HFFc6 (cell line): ENCODE measurements at regions not wholly inside any gene's neighbourhood (a gene's known extent, or its start where the extent isn't known, plus 50 kb on each side); places are given as distances from the start of the nearest gene placed in this dataset.

ENCODE experiments used
- DNase-seq: peaks from one replicate; pipeline ENCODE4 v3.0.0-alpha.2; 2018
- H3K27ac Mint-ChIP-seq: 2 replicates; pipeline ENCODE4 v1.8.0; 2020; ENCODE audit warnings: mild to moderate bottlenecking, mixed read lengths
- H3K27me3 Mint-ChIP-seq: 2 replicates; pipeline ENCODE4 v1.8.0; 2021; ENCODE audit warnings: mild to moderate bottlenecking, moderate library complexity, mixed read lengths; ENCODE audit not compliant: insufficient read depth
- H3K36me3 Mint-ChIP-seq: 2 replicates; pipeline ENCODE4 v1.8.0; 2021; ENCODE audit warnings: low read depth, mixed read lengths
- H3K4me1 Mint-ChIP-seq: 2 replicates; pipeline ENCODE4 v1.8.0; 2020; ENCODE audit warnings: low read depth, mixed read lengths
- H3K4me3 Mint-ChIP-seq: 2 replicates; pipeline ENCODE4 v1.8.0; 2020; ENCODE audit warnings: mild to moderate bottlenecking, moderate library complexity, mixed read lengths
- H3K9me3 Mint-ChIP-seq: 2 replicates; pipeline ENCODE4 v1.8.0; 2020; ENCODE audit warnings: mild to moderate bottlenecking, mixed read lengths
- TF ChIP-seq, protein P1 (sequence below): fragments of 200-600 bp; sonication (generic); IDR thresholded peaks from 2 replicates; pipeline ENCODE4 v1.5.0; 2021; ENCODE audit warnings: antibody characterized with exemption, mild to moderate bottlenecking

DNA sequence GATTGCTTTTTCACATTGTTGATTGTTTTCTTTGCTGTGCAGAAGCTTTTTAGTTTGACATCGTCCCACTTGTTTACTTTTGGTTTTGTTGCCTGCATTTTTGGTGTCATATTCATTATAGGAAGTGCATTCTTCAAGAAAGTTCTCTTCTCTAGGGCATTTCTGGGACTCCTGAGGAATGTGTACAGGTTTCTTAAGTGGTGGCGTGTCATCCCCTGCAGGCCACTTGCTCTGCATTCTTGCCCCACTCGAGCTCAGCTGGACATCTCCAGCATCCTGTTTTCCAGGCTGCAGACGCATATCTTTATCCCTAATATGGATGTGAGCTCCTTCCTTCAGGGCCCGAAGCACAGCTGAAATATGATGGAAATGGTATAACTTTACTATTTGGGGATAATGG is 255.6 kb upstream of the HABP2 start:
- TF ChIP-seq, protein P1, sequence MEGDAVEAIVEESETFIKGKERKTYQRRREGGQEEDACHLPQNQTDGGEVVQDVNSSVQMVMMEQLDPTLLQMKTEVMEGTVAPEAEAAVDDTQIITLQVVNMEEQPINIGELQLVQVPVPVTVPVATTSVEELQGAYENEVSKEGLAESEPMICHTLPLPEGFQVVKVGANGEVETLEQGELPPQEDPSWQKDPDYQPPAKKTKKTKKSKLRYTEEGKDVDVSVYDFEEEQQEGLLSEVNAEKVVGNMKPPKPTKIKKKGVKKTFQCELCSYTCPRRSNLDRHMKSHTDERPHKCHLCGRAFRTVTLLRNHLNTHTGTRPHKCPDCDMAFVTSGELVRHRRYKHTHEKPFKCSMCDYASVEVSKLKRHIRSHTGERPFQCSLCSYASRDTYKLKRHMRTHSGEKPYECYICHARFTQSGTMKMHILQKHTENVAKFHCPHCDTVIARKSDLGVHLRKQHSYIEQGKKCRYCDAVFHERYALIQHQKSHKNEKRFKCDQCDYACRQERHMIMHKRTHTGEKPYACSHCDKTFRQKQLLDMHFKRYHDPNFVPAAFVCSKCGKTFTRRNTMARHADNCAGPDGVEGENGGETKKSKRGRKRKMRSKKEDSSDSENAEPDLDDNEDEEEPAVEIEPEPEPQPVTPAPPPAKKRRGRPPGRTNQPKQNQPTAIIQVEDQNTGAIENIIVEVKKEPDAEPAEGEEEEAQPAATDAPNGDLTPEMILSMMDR = peak; percentile 20; the same call in 1 of the 2 replicates
- H3K36me3 Mint-ChIP-seq = no peaks in the 10 kb centered on the region
- H3K27ac Mint-ChIP-seq = peak overlapping the region; percentile 20; the same call in 1 of the 2 replicates
- DNase-seq = peak; percentile 64
- no peaks in the 10 kb centered on the region for H3K9me3 Mint-ChIP-seq
- peak overlapping the region; percentile 68 for H3K4me3 Mint-ChIP-seq
- peaks cover 3% of the 10 kb centered on the region; the same call in 1 of the 2 replicates for H3K27me3 Mint-ChIP-seq
- peaks cover 29% of the 10 kb centered on the region for H3K4me1 Mint-ChIP-seq

- DNase-seq = no peak
- H3K36me3 Mint-ChIP-seq = no peaks in the 10 kb centered on the region
- H3K9me3 Mint-ChIP-seq = no peaks in the 10 kb centered on the region
- TF ChIP-seq, protein P1 = no peak
- H3K27me3 Mint-ChIP-seq = peaks cover 3% of the 10 kb centered on the region; the same call in 1 of the 2 replicates
- no peak overlapping the region for H3K4me3 Mint-ChIP-seq
- H3K4me1 Mint-ChIP-seq = peaks cover 29% of the 10 kb centered on the region
- H3K27ac Mint-ChIP-seq = no peak overlapping the region
Measured at GRCh38 chr10:113298616-113299015, 254.2 kb upstream of the HABP2 start.

DNA sequence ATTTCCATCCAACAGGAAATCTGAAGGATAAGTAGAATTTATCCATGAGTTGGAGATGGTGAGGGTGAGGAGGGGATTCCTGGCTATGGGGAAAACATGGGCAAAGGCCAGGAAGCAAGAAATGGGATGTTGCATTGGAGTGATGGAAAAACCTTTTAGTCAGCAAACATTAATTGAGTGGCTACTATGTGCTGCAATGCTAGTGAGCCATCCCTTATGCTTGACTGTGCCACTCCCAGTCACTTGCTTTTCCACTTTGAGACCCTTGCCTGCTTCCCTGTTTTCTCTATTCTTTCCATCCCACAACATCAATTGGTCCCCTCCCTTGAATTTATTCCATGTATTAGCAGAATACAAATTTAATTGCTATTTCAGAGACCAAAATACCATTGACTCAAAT is 252.7 kb upstream of the HABP2 start:
- Mint-ChIP-seq H3K27me3 (peaks cover 3% of the 10 kb centered on the region; the same call in 1 of the 2 replicates), H3K9me3 (no peaks in the 10 kb centered on the region), H3K4me3 (no peak overlapping the region), H3K27ac (no peak overlapping the region), H3K36me3 (no peaks in the 10 kb centered on the region), H3K4me1 (peaks cover 29% of the 10 kb centered on the region)
- TF ChIP-seq, protein P1 = no peak
- DNase-seq = no peak

DNA sequence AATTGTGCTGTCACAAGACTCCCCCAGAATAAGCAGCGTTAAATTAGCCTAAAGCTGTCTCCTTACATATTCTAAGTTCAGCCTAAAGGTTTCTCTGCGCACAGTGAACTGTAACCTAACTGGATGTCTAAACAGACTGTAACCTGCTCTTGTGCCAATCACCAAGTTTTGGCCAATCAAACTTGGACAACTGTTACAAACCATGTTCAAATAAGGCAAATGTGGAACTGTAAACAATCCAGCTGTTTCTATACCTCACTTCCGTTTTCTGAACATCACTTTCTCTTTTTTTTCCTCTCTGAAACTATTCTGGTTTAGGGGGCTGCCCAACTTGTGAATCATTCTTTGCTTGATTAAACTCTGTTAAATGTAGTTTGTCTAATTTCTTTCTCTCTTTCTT is 252.2 kb upstream of the HABP2 start:
- Mint-ChIP-seq H3K27me3 (peaks cover 3% of the 10 kb centered on the region; the same call in 1 of the 2 replicates), H3K9me3 (no peaks in the 10 kb centered on the region), H3K27ac (no peak overlapping the region), H3K36me3 (no peaks in the 10 kb centered on the region), H3K4me1 (peaks cover 31% of the 10 kb centered on the region), H3K4me3 (no peak overlapping the region)
- no peak for DNase-seq
- TF ChIP-seq, protein P1 = no peak

- Mint-ChIP-seq H3K9me3 (no peaks in the 10 kb centered on the region), H3K27ac (no peak overlapping the region), H3K4me1 (peaks cover 34% of the 10 kb centered on the region), H3K27me3 (peaks cover 3% of the 10 kb centered on the region; the same call in 1 of the 2 replicates), H3K4me3 (no peak overlapping the region), H3K36me3 (no peaks in the 10 kb centered on the region)
- DNase-seq = no peak
- TF ChIP-seq, protein P1 = 0 out of 2 replicates have a peak, but pooled peaks have one; percentile 12
Measured at GRCh38 chr10:113301342-113301984, 251.4 kb upstream of the HABP2 start.
